ENCODE measurements at regions not wholly inside any gene's neighbourhood (a gene's known extent, or its start where the extent isn't known, plus 50 kb on each side); places are given as distances from the start of the nearest gene placed in this dataset.

DNA sequence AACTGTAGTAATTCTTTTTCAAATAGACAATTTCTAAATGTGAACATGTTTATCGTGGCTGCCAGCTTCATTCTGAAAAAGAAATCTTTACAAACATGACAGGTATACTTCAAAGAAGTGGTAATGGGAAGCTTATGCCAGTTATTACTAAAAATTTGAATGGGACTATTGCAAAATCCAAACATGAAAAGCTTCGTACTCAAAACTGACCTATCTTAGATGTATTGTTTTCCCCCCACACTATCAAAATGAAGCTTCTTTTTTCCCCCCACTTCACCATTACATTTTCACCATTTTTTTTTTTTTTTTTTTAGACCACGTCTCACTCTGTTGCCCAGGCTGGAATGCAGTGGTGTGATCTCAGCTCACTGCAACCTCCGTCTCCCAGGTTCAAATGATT, 50.4 kb upstream of the SERTAD2 start:
- DNase-seq (ENCODE audit: low read depth), result no peak

DNA sequence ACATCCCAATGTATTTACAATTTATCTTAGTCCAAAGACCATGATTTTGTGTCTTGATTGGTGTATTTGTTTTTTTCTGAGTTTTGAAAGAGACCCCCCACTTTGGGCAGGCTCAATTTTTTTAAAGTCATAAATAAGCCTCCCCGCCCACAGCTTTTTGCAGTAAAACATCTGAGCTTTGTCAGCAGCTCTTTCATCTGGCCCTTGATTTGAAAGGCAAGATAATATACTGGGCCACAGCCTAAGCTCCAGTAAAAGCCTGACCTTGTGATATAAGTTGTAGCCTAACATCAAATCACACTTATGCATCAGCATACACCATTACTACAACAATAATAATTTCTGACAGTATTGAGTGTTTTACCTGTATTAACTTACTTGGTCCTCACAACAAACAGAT, 51.3 kb upstream of the SERTAD2 start:
- DNase-seq (ENCODE audit: low read depth), result no peak

DNA sequence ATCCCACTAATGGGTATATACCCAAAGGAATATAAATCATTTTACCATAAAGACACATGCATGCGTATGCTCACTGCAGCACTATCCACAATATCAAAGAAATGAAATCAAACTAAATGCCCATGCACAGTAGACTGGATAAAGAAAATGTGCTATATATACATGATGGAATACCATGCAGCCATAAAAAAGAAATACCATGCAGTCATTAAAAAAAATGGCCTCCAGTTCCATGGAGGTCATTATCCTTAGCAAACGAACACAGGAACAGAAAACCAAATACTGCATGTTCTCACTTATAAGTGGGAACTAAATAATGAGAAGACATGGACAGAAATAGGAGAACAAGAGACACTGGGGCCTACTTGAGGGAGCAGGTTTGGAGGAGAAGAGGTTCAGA, 53.6 kb upstream of the SERTAD2 start:
- no peak for DNase-seq (ENCODE audit: low read depth)

DNA sequence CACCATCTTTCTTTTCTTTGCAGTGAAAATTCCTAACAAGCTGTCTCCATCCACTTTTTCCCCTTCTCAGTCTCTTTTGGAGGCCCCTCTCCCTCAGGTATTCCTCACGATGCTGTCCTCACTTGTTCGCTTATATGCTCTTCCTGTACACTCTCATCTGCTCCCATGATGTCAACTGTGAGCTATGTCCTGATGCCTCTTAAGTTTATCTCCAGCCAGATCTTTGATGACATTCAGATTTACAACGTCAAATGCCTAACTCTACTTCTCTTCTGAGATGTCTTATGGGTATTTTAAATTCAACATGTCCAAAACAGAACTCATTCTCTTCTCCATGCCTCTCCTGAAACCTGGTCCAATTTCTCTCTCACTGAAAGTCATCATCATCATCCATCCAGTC, 55.1 kb upstream of the SERTAD2 start:
- DNase-seq (ENCODE audit: low read depth), result no peak

DNA sequence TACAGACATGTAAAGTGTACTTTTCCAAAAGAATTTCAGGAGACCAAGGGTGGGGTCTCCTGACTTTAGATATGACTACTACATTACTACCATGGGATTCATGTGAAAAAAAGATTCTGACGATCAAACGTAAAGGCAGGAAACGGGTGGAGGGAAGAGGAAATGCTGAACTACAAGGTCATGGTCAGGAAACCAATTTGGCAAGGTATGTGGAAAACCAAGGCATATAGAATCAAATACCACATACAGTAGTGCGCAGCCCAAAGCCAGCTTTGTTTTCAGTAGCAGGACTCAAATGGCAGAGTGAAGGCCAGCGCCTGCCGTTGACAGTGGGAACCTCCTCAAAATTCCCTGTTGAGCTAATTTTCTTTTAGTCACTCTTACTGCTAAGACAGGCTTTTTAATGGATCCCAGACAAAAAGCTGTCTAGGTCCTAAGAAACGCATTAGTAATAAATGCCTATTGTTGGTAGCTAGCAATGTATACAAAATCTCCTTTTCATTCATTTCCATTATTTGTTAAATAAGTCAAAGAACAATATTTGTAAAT, 57.6 kb upstream of the SERTAD2 start:
- no peak for DNase-seq (ENCODE audit: low read depth)

DNA sequence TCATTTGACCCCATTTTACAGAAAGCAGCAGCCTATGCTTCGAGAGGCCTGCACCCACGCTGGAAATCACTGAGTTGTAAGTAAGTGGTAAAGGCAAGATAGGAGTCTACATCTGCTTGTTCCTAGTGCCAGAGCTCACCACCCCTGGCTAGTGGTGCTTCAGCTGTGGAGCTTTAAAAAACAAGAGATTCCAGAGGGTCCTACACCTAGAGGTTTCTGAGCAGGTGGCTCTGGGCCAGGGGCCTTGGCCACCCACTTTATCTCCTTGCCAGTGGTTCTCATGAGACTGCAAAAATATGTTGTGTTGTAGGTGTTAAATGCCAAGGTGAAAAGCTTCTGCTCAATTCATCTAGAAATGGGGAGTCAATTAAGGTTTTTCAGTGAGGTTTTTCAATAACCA, 60.0 kb upstream of the SERTAD2 start:
- DNase-seq (ENCODE audit: low read depth), result no peak

DNA sequence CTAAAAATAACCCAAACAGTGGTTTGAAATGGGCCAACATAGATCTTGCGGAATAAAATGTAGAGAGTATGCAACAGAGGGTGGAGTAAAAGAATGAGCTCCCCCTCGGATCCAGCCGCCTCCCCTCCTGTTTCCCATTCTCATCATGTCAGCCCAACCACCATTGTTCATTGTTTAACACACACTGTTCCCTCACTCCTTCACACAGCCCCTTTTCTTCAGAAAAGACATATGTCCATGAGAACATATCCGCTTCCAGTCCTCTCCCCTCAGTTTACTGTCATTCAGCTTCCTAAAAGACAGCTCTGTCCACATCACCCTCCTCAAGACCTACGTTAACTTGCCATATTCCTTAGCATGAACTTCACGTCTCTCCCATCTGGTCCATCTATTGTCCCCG, 62.9 kb upstream of the SERTAD2 start:
- no peak for DNase-seq (ENCODE audit: low read depth)

DNA sequence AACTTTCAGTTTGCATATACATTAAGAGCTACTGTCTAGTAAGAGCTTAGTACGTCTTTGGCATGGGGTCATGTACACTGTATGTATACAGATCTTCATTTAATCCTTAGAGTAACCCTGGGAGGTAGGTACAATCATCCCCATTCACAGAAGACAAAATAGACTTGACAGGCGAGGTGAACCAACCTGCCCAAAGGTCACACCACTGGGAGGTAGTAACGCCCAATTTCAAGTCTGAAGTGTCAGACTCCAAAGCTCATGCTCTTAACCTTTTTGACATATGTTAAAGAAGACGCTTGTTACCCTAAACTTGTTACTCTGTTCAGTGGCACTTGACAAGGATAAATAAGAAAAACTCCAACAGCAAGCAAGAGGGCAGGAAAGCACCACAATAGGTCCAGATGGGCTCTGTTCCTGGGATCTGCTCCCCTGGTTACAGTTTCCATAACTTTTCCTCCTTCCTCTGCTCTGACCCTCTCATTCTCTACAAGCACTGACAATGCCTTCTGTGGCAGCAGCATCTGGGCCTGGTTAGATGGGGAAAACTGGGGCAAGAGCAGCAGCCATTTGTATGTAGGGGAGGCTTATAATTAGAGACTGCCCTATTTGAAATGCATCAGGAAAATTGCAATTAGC, 64.7 kb upstream of the SERTAD2 start:
- DNase-seq (ENCODE audit: low read depth), result no peak

DNA sequence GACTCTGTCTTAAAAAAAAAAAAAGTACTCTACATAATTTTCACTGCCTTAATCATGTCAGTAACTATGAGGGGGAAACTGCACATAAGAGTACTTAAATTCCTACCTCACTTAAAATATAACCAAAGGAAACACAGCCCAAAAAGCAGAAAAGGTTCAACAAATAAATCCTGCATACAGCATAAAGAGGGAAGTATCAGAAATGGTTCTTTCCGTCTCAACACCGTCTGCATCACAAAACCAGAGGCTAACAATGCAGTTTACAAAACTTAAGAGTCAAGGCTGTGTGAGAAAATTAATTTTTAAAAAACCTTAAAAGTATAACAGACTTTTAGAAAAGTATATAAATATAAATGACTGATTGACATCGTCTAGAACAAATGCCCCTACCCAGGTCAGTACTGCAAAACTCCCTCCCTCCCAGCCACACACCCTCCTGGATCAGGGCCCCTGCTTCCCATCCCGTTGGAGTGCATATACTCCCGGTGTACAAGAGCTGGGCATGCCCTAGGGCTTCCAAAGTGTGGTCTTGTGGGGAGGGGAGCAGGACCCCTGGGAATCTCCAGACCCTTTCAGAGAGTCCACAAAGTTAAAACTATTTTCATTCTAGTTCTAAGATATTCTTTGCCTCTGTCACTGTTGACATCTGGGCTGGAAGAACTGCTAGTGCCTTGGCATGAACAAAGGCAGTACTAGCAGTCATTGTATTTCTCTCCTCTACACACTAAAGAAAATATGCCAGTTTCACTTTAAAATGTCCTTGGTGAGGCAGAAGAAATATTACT, 67.0 kb upstream of the SERTAD2 start:
- DNase-seq (ENCODE audit: low read depth), result no peak

DNA sequence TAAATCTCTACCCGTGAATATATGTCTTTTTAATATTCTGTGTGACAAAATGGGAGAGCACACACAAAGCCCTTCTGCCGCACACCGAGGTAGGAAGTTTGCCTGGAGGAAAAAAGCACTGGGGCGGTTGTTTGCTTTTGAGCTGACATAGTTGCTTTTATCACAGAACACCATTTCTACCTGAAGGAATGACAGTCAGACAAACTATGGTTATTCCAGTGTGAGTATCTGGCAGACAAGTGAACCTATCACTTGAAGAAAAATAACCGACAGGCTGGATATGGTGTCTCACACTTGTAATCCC, 67.6 kb upstream of the SERTAD2 start:
- no peak for DNase-seq (ENCODE audit: low read depth)

DNA sequence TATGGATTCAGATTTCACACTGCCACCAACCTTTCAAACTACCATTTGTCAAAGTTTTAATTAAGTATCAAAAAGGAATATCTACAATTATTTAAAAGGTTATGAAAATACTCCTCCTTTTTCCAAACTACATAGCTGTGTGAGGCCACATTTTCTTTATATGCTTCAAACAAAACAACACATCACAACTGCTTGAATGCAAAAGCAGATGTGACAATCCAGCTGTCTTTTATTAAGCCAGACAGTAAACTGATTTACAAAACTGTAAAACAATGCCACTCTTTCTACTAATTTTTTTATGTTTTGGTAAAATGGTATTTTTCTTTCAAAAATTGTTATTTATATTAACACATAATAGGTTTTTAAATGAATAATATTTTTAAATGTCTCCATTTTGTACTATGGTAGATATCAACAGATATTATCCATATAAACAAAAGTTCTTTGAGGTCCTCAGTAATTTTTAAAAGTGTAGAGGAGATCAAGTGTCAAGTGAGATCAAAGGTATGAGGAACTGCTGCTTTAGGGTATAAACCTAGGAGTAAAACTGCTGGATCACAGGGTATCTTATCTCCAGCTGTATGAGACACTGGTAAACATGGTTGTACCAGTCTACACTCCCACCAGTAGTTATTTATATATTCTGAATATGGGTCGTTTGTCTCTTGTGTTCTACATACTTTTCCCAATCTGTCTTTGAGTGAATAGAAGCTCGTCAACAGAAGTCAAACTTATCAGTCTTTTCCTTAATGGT, 68.8 kb upstream of the SERTAD2 start:
- DNase-seq (ENCODE audit: low read depth), result no peak

DNA sequence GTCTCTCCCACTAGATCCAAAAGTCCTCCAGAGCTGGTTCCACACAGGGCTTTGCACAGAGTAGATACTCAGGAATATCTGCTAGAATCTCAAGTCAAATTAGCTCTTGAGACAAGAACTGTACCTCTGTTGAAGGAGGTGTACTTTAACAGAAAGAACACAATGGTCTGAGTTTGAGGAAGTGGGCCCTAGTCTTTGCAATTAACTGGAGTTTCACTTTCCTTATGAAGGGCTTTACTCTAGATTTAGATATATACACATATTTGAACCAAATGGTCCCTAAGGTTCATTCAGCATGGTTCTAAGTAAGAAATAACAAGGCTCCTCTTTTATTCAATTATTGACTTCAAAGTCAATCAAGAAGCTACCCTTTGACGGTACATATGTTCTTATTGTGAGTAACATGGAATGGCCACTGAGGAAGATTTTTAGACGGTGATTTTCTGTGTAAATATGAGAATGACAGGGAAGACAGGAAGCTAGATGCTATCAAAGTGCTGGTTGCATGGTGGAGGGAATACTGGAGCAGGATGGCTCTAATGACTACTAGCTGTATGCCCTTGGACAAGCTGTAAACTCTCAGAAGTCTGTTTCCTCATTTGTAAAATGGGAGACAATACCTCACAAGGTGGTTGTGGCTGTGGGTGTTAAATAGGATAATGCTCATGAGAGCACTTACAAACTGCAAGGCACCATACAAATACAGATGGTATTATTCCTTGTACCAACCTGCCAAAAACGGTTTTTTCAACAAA, 73.5 kb upstream of the SERTAD2 start:
- DNase-seq (ENCODE audit: low read depth), result no peak

DNA sequence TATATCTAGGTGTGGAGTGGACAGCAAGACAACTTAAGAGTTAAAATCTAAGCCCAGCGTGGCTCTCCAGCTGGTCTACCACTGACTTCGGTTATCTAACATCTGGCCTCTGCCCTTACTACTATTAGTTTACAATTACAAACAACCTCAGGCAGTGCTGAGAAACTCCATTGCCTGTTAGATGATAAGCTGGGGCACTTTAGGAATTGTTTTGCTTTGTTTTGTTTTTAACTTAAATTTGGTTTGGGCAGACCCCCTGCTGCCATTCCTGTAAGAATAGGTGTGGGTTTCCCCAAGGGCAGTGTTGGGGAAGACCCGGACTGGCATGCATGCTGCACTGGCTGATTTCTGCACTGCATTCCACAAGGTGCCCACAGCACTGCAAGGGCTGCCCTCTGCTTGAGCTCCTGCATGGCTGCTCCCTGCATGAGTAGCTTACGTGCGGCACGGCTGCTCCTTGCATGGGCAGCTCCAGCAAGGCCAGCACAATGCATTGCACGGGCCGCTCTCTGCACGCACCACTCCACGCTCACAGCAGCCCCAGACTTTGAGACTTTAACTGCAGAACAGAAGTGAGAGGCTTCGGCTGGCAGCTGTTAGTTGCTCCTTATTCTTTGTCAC, 74.2 kb upstream of the SERTAD2 start:
- no peak for DNase-seq (ENCODE audit: low read depth)

DNA sequence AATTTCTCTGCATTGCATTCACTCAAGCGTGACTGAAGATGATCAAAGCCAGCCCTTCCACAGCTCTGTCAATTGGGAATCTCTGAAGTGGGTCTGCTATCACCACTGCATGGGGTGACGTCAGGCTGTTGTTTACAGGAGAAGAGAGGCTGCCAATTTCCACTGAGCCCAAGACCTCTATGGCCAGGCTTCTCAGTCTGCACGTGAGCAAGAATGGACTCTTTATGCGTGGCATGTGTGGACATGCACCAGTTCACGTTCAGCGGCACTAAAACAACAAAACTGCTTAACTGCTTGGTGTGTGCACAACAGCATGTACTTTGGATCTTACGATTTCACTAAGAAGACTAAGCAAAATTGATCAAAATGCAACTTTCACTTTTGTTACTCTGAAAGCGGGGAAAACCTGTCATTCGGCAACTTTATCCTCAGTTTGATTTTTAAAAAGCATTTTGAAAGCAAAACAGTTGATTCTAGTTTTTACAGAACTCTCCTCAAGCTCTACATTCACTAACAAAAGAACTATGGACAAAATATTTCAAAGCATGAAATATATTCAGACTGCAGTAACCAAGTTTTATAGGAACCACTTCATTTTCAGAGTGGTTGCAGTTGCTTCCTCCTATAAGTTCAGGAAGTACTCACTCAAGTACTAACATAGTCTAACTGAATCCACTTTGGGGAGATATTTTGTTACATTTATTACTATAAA, 77.0 kb upstream of the SERTAD2 start:
- DNase-seq (ENCODE audit: low read depth), result no peak

DNA sequence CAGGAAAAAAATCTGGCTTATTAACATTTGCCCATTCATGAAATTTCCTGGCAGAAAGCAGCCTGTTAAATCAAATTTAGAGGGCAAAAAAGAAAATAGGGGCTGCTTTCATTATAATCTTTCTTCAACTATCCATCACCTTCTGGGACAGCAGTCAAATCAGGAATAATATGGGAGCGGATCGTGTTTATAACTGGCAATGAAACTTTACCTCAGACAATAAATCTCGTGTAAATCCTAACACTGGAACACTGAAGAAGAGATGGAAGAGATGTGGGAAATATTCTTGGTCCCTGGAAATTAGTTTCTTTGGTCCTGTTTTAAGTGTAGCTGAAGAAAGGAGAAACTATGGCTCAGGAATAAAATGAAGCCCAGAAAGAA, 77.5 kb upstream of the SERTAD2 start:
- no peak for DNase-seq (ENCODE audit: low read depth)

DNA sequence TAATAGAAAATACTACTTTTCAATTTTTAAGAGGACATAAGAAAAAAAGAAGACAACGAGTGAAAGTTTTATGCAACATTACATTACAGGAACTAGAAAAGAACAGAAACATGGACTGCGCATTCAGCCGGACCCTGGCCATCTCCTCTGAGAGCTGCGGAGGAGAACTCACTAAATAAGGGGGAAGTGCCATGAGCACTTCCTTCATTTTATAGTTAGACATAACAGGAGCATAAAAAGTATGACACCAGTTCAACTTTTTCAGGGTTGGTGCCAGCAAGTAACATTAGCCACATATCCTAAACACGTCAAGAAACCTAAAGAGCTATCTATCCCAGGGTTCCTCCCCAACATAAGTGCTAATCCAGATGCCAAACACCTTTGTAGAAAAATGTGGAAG, 78.0 kb upstream of the SERTAD2 start:
- no peak for DNase-seq (ENCODE audit: low read depth)

DNA sequence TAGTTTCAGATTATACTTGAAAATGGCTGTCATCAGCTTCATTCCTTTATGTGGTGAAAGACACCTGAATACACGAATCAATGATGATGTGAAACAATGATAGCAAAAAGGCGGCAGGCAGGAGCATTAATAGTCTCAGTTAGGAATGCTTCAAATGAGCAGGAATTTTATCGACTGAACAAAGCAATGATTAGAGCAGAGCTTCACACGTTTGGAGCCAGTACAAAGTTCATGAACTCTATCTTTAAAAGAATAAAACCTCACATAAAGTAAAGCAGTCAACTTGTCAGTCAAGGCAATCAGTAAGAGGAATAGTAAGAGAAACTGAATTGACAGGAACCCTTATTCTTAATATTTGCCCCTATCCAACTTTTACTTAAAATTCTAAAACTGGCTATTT, 78.4 kb upstream of the SERTAD2 start:
- no peak for DNase-seq (ENCODE audit: low read depth)

DNA sequence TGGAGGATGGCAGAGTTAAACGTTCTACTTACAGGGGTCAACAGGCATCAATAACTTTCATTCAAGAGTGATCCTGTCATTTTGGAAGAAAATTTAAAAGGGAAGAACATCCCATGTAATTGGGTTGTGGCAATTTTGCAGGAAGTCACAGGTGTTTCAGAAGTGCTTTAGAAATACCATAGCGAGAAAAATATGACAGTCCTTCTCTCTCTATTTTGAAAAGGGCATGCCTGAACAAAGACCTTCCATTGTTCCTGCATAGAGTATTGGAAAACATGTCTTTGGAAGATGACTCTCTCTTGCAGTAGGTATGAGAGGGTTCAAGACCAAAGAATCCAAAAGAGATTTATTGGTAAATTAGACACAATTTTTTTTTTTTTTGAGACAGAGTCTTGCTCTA, 81.8 kb upstream of the SERTAD2 start:
- DNase-seq (ENCODE audit: low read depth), result no peak

DNA sequence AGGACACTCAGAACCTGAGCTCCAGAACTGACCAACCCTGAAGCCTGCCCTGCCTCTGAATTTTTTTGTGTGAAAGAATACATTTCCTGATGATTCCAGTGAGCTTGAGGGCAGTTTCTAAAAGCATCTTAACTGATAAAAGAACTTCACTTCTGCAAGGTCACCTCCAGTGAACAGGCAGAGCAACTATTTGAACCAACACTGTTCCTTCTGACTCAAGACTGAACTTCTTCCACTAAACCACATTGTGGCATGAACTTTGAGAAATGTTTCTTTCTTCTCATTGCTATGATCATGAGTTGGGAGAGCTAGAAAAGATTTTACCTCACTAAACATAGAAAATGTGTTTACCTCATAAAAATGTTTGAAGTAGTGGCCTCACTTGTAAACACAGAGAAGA, 83.8 kb upstream of the SERTAD2 start:
- DNase-seq (ENCODE audit: low read depth), result no peak

DNA sequence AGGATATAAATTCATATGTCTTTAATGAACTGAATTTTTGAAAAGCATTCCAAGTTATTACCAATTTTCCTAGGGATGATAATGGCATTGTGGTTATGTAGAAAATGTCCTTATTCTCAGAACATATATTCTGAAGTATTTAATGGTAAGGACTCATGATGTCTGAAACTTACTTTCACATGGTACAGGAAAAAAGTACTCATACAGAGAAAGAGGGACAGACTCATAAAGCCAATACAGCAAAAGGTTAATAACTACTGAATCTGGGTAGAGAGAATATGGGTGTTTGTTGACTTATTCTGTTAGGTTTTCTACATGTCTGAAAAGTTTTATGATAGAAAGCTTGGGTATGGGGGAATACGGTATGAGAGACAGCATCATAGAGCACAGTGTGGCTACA, 84.3 kb upstream of the SERTAD2 start:
- DNase-seq (ENCODE audit: low read depth), result no peak

DNA sequence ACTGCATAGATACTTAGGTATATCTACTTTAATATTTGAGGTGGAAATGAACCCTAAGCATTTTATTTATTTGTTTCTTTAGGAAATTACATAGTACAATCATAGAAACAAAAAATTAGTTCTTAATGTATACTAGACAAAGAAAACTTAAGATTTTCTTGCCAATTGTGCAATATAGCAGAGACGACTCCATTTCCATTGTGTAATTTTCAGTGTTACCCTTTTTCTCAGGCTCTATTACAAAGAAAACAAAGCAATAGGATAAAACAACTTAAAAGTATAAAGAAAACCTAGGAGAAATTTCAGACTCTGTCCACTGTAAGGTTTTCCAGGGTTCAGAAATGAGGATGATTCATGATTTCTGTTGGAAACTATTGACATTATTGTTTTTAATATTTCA, 89.0 kb upstream of the SERTAD2 start:
- no peak for DNase-seq (ENCODE audit: low read depth)

Data from stimulated activated CD8-positive, alpha-beta memory T cell treated with anti-CD3 and anti-CD28 coated beads, Interleukin-7, amount 100 ng/mL, for 24 hours (primary cell).